GM23248 (cell line): ENCODE measurements at regions not wholly inside any gene's neighbourhood (a gene's known extent, or its start where the extent isn't known, plus 50 kb on each side); places are given as distances from the start of the nearest gene placed in this dataset.

Experiments used
- EZH2 ChIP-seq: fragments of 200-600 bp; sonication (generic); IDR thresholded peaks from 2 replicates; pipeline ENCODE4 v1.6.1; 2018; ENCODE audit warnings: antibody characterized with exemption, mild to moderate bottlenecking; ENCODE audit not compliant: insufficient read depth, poor library complexity, severe bottlenecking
- EZH2phosphoT487 ChIP-seq: fragments of 200-600 bp; sonication (generic); IDR thresholded peaks from 2 replicates; pipeline ENCODE4 v1.6.1; 2018; ENCODE audit warnings: antibody characterized with exemption, moderate library complexity, mild to moderate bottlenecking, low read depth; ENCODE audit not compliant: insufficient read depth

- TF ChIP-seq EZH2 (no peak), EZH2phosphoT487 (no peak)
Observed at GRCh38 chr13:61850794-61851193, 435.1 kb upstream of the PCDH20 start.
